ENCODE measurements at regions not wholly inside any gene's neighbourhood (a gene's known extent, or its start where the extent isn't known, plus 50 kb on each side); places are given as distances from the start of the nearest gene placed in this dataset.
"Not testable (repeated sequence)": the region's sequence is repeated elsewhere in the genome, so short reads cannot be mapped to it uniquely, and the experiment has no call there.

GRCh38 chr20:22818636-22819035 lies 216.5 kb upstream of the SSTR4 start:
- Histone ChIP-seq H3K9me3 (no peaks in the 10 kb centered on the region), H3K4me3 (no peak overlapping the region), H3K36me3 (no peaks in the 10 kb centered on the region), H3K27me3 (no peaks in the 10 kb centered on the region)
- DNase-seq: no peak

- Histone ChIP-seq H3K36me3 (no peaks in the 10 kb centered on the region), H3K9me3 (no peaks in the 10 kb centered on the region), H3K4me3 (no peak overlapping the region), H3K27me3 (no peaks in the 10 kb centered on the region)
- no peak for DNase-seq
These were observed 216.0 kb upstream of the SSTR4 start for GRCh38 chr20:22819112-22819511.

- no peak for DNase-seq
- no peaks in the 10 kb centered on the region for H3K27me3 ChIP-seq
- no peaks in the 10 kb centered on the region for H3K9me3 ChIP-seq
- H3K36me3 ChIP-seq: no peaks in the 10 kb centered on the region
- no peak overlapping the region for H3K4me3 ChIP-seq
These were observed 215.3 kb upstream of the SSTR4 start for GRCh38 chr20:22819784-22820183.

GRCh38 chr20:22821081-22821727 lies 213.9 kb upstream of the SSTR4 start:
- no peaks in the 10 kb centered on the region for H3K36me3 ChIP-seq
- DNase-seq: no peak
- H3K9me3 ChIP-seq: no peaks in the 10 kb centered on the region
- no peak overlapping the region for H3K4me3 ChIP-seq
- no peaks in the 10 kb centered on the region for H3K27me3 ChIP-seq

GRCh38 chr20:22821796-22822195 lies 213.3 kb upstream of the SSTR4 start:
- no peak for DNase-seq
- Histone ChIP-seq H3K4me3 (no peak overlapping the region), H3K36me3 (no peaks in the 10 kb centered on the region), H3K9me3 (no peaks in the 10 kb centered on the region), H3K27me3 (no peaks in the 10 kb centered on the region)

GRCh38 chr20:22823119-22823518 lies 212.0 kb upstream of the SSTR4 start:
- DNase-seq: no peak
- H3K9me3 ChIP-seq: no peaks in the 10 kb centered on the region
- H3K27me3 ChIP-seq: no peaks in the 10 kb centered on the region
- H3K4me3 ChIP-seq: no peak overlapping the region
- no peaks in the 10 kb centered on the region for H3K36me3 ChIP-seq

GRCh38 chr20:22824077-22824476 lies 211.0 kb upstream of the SSTR4 start:
- H3K9me3 ChIP-seq: no peaks in the 10 kb centered on the region
- no peak for DNase-seq
- H3K36me3 ChIP-seq: no peaks in the 10 kb centered on the region
- no peaks in the 10 kb centered on the region for H3K27me3 ChIP-seq
- H3K4me3 ChIP-seq: no peak overlapping the region

GRCh38 chr20:22825076-22825475 lies 210.0 kb upstream of the SSTR4 start:
- H3K27me3 ChIP-seq: no peaks in the 10 kb centered on the region
- no peak overlapping the region for H3K4me3 ChIP-seq
- DNase-seq: no peak
- H3K9me3 ChIP-seq: no peaks in the 10 kb centered on the region
- H3K36me3 ChIP-seq: no peaks in the 10 kb centered on the region

- no peaks in the 10 kb centered on the region for H3K27me3 ChIP-seq
- no peaks in the 10 kb centered on the region for H3K9me3 ChIP-seq
- H3K4me3 ChIP-seq: no peak overlapping the region
These were observed 209.6 kb upstream of the SSTR4 start for GRCh38 chr20:22825546-22825945.

GRCh38 chr20:22826306-22827230 lies 208.5 kb upstream of the SSTR4 start:
- H3K4me3 ChIP-seq: no peak overlapping the region
- H3K27me3 ChIP-seq: no peaks in the 10 kb centered on the region
- H3K9me3 ChIP-seq: no peaks in the 10 kb centered on the region
- DNase-seq: no peak
- no peaks in the 10 kb centered on the region for H3K36me3 ChIP-seq

More at GRCh38 chr20:22825546-22825945, 209.6 kb upstream of the SSTR4 start:
- H3K36me3 ChIP-seq: no peaks in the 10 kb centered on the region
- DNase-seq: no peak

- DNase-seq: no peak
- no peaks in the 10 kb centered on the region for H3K36me3 ChIP-seq
- H3K27me3 ChIP-seq: no peaks in the 10 kb centered on the region
- no peak overlapping the region for H3K4me3 ChIP-seq
- no peaks in the 10 kb centered on the region for H3K9me3 ChIP-seq
These were observed 207.2 kb upstream of the SSTR4 start for GRCh38 chr20:22827916-22828315.

- no peaks in the 10 kb centered on the region for H3K27me3 ChIP-seq
- no peak for DNase-seq
- no peaks in the 10 kb centered on the region for H3K36me3 ChIP-seq
- no peak overlapping the region for H3K4me3 ChIP-seq
- H3K9me3 ChIP-seq: no peaks in the 10 kb centered on the region
These were observed 205.8 kb upstream of the SSTR4 start for GRCh38 chr20:22829356-22829755.

GRCh38 chr20:22830138-22830537 lies 205.0 kb upstream of the SSTR4 start:
- DNase-seq: no peak
- Histone ChIP-seq H3K4me3 (no peak overlapping the region), H3K36me3 (no peaks in the 10 kb centered on the region), H3K9me3 (no peaks in the 10 kb centered on the region), H3K27me3 (no peaks in the 10 kb centered on the region)

GRCh38 chr20:22830715-22831114 lies 204.4 kb upstream of the SSTR4 start:
- H3K27me3 ChIP-seq, H3K4me3 ChIP-seq, DNase-seq, H3K36me3 ChIP-seq, H3K9me3 ChIP-seq: not testable (repeated sequence)

- Histone ChIP-seq H3K27me3 (no peaks in the 10 kb centered on the region), H3K4me3 (no peak overlapping the region), H3K9me3 (no peaks in the 10 kb centered on the region), H3K36me3 (no peaks in the 10 kb centered on the region)
- no peak for DNase-seq
These were observed 201.3 kb upstream of the SSTR4 start for GRCh38 chr20:22833851-22834250.

- no peaks in the 10 kb centered on the region for H3K9me3 ChIP-seq
- no peaks in the 10 kb centered on the region for H3K36me3 ChIP-seq
- H3K27me3 ChIP-seq: no peaks in the 10 kb centered on the region
- no peak overlapping the region for H3K4me3 ChIP-seq
- no peak for DNase-seq
These were observed 200.4 kb upstream of the SSTR4 start for GRCh38 chr20:22834651-22835256.

- H3K36me3 ChIP-seq: no peaks in the 10 kb centered on the region
- DNase-seq: no peak
- no peak overlapping the region for H3K4me3 ChIP-seq
- no peaks in the 10 kb centered on the region for H3K9me3 ChIP-seq
- no peaks in the 10 kb centered on the region for H3K27me3 ChIP-seq
These were observed 198.9 kb upstream of the SSTR4 start for GRCh38 chr20:22836211-22836610.
